Common myeloid progenitor, CD34-positive (primary cell): ENCODE measurements at regions not wholly inside any gene's neighbourhood (a gene's known extent, or its start where the extent isn't known, plus 50 kb on each side); places are given as distances from the start of the nearest gene placed in this dataset.
A peak's percentile ranks its signal among the peaks of the same experiment; 100 is the strongest.

ENCODE experiments used
- CTCF ChIA-PET: fragments of 350-600 bp; sonication (Branson Sonifier 250); formaldehyde crosslinking; loops from one replicate; lab custom pipeline; 2021; ENCODE audit warnings: antibody characterized with exemption; lab: Charles Lee
- POLR2A ChIA-PET: fragments of 350-600 bp; sonication (Branson Sonifier 250); formaldehyde crosslinking; loops from one replicate; lab custom pipeline; 2021; ENCODE audit warnings: antibody characterized with exemption; lab: Charles Lee
- DNase-seq, 3 donors: peaks; one replicate each; pipeline versions ENCODE4 v3.0.0 to v3.0.0-alpha.2; 2013
- H3K27ac ChIP-seq, 2 experiments: 1 replicate in 1 of 2; 2 replicates in 1 of 2; pipeline ENCODE4 v1.7.0; 2013; ENCODE audit warnings: inconsistent platforms in 2 of 2, low read length in 2 of 2, mild to moderate bottlenecking in 2 of 2, low read depth in 1 of 2, moderate library complexity in 1 of 2; ENCODE audit not compliant: severe bottlenecking in 2 of 2, insufficient read depth in 1 of 2, poor library complexity in 1 of 2
- H3K27me3 ChIP-seq, 5 experiments: replicated peaks in 2 of 5; 1 replicate in 3 of 5; 2 replicates in 2 of 5; pipeline versions ENCODE4 v1.6.1 to v1.7.0; 2013; ENCODE audit warnings: low read length in 4 of 5, mild to moderate bottlenecking in 2 of 5, moderate library complexity in 2 of 5, inconsistent platforms in 1 of 5; ENCODE audit not compliant: insufficient read depth in 5 of 5, control insufficient read depth in 4 of 5
- H3K36me3 ChIP-seq, 4 experiments: 1 replicate in 2 of 4; 2 replicates in 2 of 4; pipeline versions ENCODE4 v1.6.1 to v1.7.0; 2013; ENCODE audit warnings: low read length in 3 of 4, control low read depth in 1 of 4, mild to moderate bottlenecking in 1 of 4; ENCODE audit not compliant: control insufficient read depth in 4 of 4, insufficient read depth in 4 of 4
- H3K4me1 ChIP-seq, 4 experiments: 1 replicate in 3 of 4; 2 replicates in 1 of 4; pipeline versions ENCODE4 v1.6.1 to v1.7.1; 2013; ENCODE audit warnings: low read length in 3 of 4, mild to moderate bottlenecking in 3 of 4, control low read depth in 1 of 4, inconsistent platforms in 1 of 4, moderate library complexity in 1 of 4; ENCODE audit not compliant: control insufficient read depth in 4 of 4, insufficient read depth in 4 of 4; ENCODE audit errors: control extremely low read depth in 1 of 4
- H3K4me3 ChIP-seq, 7 experiments: 1 replicate in 4 of 7; 2 replicates in 3 of 7; pipeline versions ENCODE4 v1.5.1 to v1.7.0; 2013; ENCODE audit warnings: mild to moderate bottlenecking in 7 of 7, low read length in 6 of 7, moderate library complexity in 6 of 7, inconsistent platforms in 2 of 7, low read depth in 2 of 7, control low read depth in 1 of 7; ENCODE audit not compliant: insufficient read depth in 4 of 7, control insufficient read depth in 1 of 7; ENCODE audit errors: extremely low read depth in 1 of 7
- H3K9me3 ChIP-seq, 5 experiments: 1 replicate in 4 of 5; 2 replicates in 1 of 5; pipeline versions ENCODE4 v1.6.1 to v1.7.1; 2013; ENCODE audit warnings: low read length in 4 of 5, mild to moderate bottlenecking in 2 of 5, inconsistent platforms in 1 of 5, low read depth in 1 of 5, moderate library complexity in 1 of 5; ENCODE audit not compliant: control insufficient read depth in 4 of 5, insufficient read depth in 2 of 5; ENCODE audit errors: control extremely low read depth in 1 of 5
- WGBS: methylation state at CpG from one replicate; pipeline ENCODE4 v1.1.5; 2013; ENCODE audit not compliant: insufficient coverage; 5-methylcytosine and 5-hydroxymethylcytosine counted together

DNA sequence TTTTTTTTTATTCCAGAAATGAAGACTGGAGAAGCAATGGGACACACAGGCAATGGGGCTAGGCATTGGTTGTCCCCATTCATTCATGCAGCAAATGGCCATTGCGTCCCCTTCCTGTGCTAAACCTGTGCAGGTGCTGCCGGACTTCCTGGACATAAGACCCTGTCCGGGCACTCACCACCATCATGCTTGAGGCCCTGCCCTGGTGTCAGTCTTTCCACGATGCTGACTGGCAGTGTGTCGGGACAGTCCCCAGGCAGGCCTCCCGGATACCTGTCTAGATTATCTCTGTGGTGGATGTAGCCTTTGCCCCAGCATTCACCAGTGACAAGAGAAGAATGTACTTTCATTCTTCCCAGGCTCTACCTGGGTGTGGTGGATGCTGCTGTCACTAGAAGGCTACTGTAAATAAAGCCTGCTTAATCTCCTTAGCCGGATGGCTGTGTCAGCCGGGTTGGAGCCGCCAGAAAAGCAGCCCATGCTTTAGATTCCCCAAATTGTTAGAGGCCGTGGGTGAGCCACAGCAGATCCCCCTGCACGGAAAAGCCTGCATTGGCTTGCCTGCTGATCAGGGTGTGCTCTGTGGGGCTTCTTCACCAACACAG, 94.5 kb upstream of the PARP11 start:
- ChIA-PET POLR2A (interaction anchor here (0.5 kb wide), 1 partner anchor 116 kb away, joined by 6 read pairs; no protein-coding TSS in a partner anchor), CTCF (interaction anchor here (0.8 to 1.5 kb wide), 2 partner anchors 18 to 69 kb away, joined by 3 read pairs; no protein-coding TSS in a partner anchor)
- Histone ChIP-seq H3K27me3 (no peaks in the 10 kb centered on the region), H3K4me1 (peaks cover 5 to 11% (median 8%) of the 10 kb centered on the region in 4 experiments), H3K4me3 (no peak overlapping the region), H3K36me3 (no peaks in the 10 kb centered on the region), H3K9me3 (no peaks in the 10 kb centered on the region), H3K27ac (no peak overlapping the region)
- DNase-seq, result no peak
- WGBS, result 86% methylated on average over 11 of the region's 11 CpGs

DNA sequence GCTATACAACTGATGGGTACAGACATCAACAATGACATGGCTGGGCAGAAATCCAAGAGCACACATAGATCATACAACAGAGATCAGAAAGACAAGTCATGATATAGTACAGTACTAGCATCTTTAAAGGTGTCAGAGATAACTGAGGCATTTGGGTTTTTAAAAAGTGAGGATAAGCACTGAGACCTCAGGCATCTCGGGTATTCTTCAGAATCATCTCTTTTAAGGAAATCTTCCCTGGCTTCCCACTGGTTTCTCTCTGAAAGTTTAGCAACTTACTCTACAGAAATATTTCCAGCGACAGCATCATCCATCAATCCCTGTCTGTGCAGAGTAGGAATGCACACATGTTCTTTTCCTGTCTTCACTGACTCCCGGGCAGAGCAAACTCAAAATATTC, 93.2 kb upstream of the PARP11 start:
- Histone ChIP-seq H3K9me3 (no peaks in the 10 kb centered on the region), H3K27me3 (no peaks in the 10 kb centered on the region), H3K4me1 (peaks cover 14 to 19% (median 18%) of the 10 kb centered on the region in 4 experiments), H3K27ac (no peak overlapping the region), H3K36me3 (no peaks in the 10 kb centered on the region), H3K4me3 (no peak overlapping the region)
- ChIA-PET POLR2A (no interaction called here), CTCF (interaction anchor here (0.8 to 1.5 kb wide), 2 partner anchors 28 to 80 kb away, joined by 4 read pairs; no protein-coding TSS in a partner anchor)
- DNase-seq, result no peak
- WGBS, result 96% methylated on average over 3 of the region's 3 CpGs

DNA sequence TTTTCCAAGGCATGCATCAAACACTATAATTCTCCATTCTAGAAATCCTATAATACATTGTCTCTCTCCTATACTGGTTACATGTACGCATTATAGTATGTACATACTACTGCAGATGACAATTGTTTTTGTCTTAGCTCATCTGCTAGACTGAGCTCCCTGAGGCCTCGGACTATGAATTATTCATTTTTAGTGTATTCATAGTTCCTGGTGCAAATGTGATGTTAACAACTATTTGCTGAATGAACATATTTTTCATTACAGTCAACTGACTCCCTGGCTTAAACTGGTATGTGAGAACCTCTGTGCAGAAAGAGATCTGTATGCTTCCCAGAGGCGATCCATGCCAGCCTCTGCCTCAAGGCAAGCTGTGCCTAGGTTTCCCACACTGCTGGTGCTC, 91.8 kb upstream of the PARP11 start:
- POLR2A ChIA-PET, result no interaction called here
- no peak for DNase-seq
- 100% methylated on average over 1 of the region's 3 CpGs for WGBS
- H3K27ac ChIP-seq, result no peak overlapping the region
- no peaks in the 10 kb centered on the region for H3K27me3 ChIP-seq
- no peaks in the 10 kb centered on the region for H3K9me3 ChIP-seq
- CTCF ChIA-PET, result interaction anchor here (0.6 to 6.4 kb wide), 12 partner anchors 8 to 312 kb away, joined by 3 to 181 read pairs (median 18); no protein-coding TSS in a partner anchor
- H3K36me3 ChIP-seq, result no peaks in the 10 kb centered on the region
- H3K4me1 ChIP-seq, result peaks cover 14 to 29% (median 20%) of the 10 kb centered on the region in 4 experiments
- H3K4me3 ChIP-seq, result no peak overlapping the region

DNA sequence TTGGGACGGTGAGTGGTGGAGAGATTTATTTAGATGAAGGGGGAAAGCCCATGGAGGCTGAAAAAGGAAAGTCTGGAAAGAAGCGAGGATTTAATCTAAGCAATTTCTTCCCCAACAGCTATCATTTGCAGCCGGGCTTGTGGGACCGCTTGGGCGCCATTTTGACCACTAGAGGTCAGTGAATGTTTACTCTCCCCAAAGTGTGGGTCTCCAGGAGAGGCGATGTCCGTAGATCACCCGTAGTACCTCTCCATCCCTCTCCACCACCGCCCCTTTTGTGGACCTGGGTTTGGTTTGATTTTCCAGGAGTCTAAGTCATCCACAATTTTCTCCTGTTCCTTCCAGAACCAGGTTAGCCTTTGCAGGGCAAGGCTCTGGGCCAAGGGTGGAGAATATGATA, 91.2 kb upstream of the PARP11 start:
- Histone ChIP-seq H3K27ac (no peak overlapping the region), H3K4me1 (peaks cover 14 to 31% (median 20%) of the 10 kb centered on the region in 4 experiments), H3K36me3 (no peaks in the 10 kb centered on the region), H3K4me3 (no peak overlapping the region), H3K27me3 (no peaks in the 10 kb centered on the region), H3K9me3 (no peaks in the 10 kb centered on the region)
- peak in 1 of 3 donors; percentile 26 for DNase-seq
- 60% methylated on average over 3 of the region's 9 CpGs for WGBS
- ChIA-PET POLR2A (no interaction called here), CTCF (interaction anchor here (1.0 to 6.4 kb wide), 17 partner anchors 8 to 313 kb away, joined by 3 to 181 read pairs (median 9); no protein-coding TSS in a partner anchor)

DNA sequence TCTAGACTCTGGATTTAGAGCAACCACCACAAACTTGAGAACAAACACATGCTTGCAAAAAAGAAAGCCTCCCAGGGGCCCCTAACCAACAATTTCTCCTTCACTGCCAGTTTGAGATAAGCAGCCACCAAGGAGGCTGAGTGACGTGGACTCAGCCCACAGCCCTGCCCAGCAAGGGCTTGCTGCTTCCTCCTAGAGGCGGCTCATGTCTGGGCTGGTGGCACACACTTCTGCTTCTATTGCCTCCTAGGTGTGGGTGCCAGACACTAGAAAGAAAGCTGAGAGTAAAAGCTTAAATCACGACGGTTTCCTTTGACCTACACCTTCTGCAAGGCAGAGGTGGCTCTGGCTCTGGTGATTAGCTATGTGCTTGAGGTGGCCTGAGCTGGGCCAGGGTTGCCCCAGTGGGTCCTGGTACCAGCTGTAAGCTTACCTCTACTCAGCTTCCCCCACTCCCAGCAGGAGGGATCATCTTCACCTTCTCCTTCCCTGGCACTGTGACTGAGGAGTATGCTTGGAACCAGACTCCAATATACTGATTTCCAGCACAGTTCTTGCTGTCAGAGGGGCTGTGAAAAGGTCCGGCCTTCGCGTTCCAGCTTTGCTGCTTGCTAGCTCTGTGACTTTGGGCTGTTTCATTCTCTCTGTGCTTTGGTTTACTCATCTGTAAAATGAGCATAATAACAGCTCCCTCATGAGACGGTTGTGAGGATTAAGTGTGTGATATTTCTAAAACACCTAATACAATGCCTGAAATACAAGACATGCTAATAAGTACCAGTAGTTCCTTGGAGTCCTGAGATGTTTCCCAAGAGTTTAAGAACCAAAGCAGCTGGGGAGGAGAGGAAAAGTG, 89.7 kb upstream of the PARP11 start:
- Histone ChIP-seq H3K27me3 (no peaks in the 10 kb centered on the region), H3K4me1 (peaks cover 14 to 31% (median 20%) of the 10 kb centered on the region in 4 experiments), H3K4me3 (peak overlapping the region in 2 of 7 experiments; percentile 15 to 28), H3K9me3 (peaks cover 0 to 3% (median 0%) of the 10 kb centered on the region in 5 experiments), H3K27ac (peak overlapping the region; percentile 33 to 80), H3K36me3 (no peaks in the 10 kb centered on the region)
- 43% methylated on average over 7 of the region's 8 CpGs for WGBS
- POLR2A ChIA-PET, result interaction anchor here (0.6 to 2.7 kb wide), 5 partner anchors 29 to 315 kb away, joined by 3 to 26 read pairs (median 5); no protein-coding TSS in a partner anchor
- CTCF ChIA-PET, result interaction anchor here (0.7 to 6.4 kb wide), 35 partner anchors 8 to 323 kb away, joined by 3 to 181 read pairs (median 4); partner anchors contain the start of genes CCND2 and PARP11
- DNase-seq, result peak; percentile 95 to 99 (median 98)

DNA sequence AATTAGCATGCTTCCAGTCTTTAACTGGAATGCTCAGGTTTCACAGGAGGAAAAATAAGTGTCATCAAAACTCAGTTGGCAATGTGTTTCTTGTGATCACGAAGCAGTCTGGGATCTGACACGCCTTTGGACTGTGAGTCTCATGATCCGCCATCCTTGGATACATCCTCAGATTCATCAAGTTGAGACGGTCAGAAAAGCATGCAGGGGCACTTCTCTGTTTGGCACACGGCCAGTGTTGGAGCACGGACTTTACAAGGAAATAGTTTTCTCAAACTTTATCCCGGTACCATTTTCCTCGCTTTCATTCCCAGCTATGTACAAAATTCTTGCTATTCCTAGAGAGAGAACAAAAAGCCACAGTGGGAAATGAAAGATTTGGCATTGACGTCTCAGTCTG, 88.4 kb upstream of the PARP11 start:
- Histone ChIP-seq H3K27ac (peak overlapping the region in 1 of 2 experiments; percentile 80), H3K27me3 (no peaks in the 10 kb centered on the region), H3K4me3 (no peak overlapping the region), H3K9me3 (peaks cover 0 to 3% (median 0%) of the 10 kb centered on the region in 5 experiments), H3K4me1 (peaks cover 14 to 31% (median 20%) of the 10 kb centered on the region in 4 experiments), H3K36me3 (no peaks in the 10 kb centered on the region)
- 92% methylated on average over 8 of the region's 9 CpGs for WGBS
- POLR2A ChIA-PET, result interaction anchor here (1.9 to 2.7 kb wide), 2 partner anchors 28 to 32 kb away, joined by 6 to 26 read pairs; no protein-coding TSS in a partner anchor
- DNase-seq, result no peak
- CTCF ChIA-PET, result interaction anchor here (0.7 to 6.4 kb wide), 20 partner anchors 11 to 325 kb away, joined by 3 to 181 read pairs (median 4); no protein-coding TSS in a partner anchor
